DMS114 treated with DMSO at 0.1 percent for 48 hours (cell line): ENCODE measurements at regions not wholly inside any gene's neighbourhood (a gene's known extent, or its start where the extent isn't known, plus 50 kb on each side); places are given as distances from the start of the nearest gene placed in this dataset.
A peak's percentile ranks its signal among the peaks of the same experiment; 100 is the strongest.
"Not testable (repeated sequence)": the region's sequence is repeated elsewhere in the genome, so short reads cannot be mapped to it uniquely, and the experiment has no call there.

ENCODE experiments used
- DNase-seq: peaks from one replicate; lab custom pipeline; 2025; ENCODE audit not compliant: unreplicated experiment; lab: John Stamatoyannopoulos, UW

- DNase-seq, result no peak
Observed at GRCh38 chr6:156689656-156690055, 87.5 kb upstream of the ARID1B start.

- no peak for DNase-seq
Observed at GRCh38 chr6:156688620-156688971, 88.6 kb upstream of the ARID1B start.

GRCh38 chr6:156687789-156688619, 89.2 kb upstream of the ARID1B start:
- DNase-seq, result peak; percentile 21

- DNase-seq, result peak; percentile 35
Observed at GRCh38 chr6:156686995-156687788, 90.0 kb upstream of the ARID1B start.

- peak; percentile 35 for DNase-seq
Observed at GRCh38 chr6:156686301-156686994, 90.7 kb upstream of the ARID1B start.

- DNase-seq, result no peak
Observed at GRCh38 chr6:156685823-156686222, 91.4 kb upstream of the ARID1B start.

GRCh38 chr6:156683821-156684220, 93.4 kb upstream of the ARID1B start:
- DNase-seq, result no peak

- DNase-seq, result no peak
Observed at GRCh38 chr6:156676721-156677120, 100.5 kb upstream of the ARID1B start.

GRCh38 chr6:156674197-156674596, 103.0 kb upstream of the ARID1B start:
- DNase-seq, result no peak

GRCh38 chr6:156670097-156670496, 107.1 kb upstream of the ARID1B start:
- DNase-seq, result not testable (repeated sequence)

GRCh38 chr6:156662025-156662445, 115.1 kb upstream of the ARID1B start:
- no peak for DNase-seq

- no peak for DNase-seq
Observed at GRCh38 chr6:156660389-156660788, 116.8 kb upstream of the ARID1B start.

- DNase-seq, result no peak
Observed at GRCh38 chr6:156659822-156660198, 117.4 kb upstream of the ARID1B start.

GRCh38 chr6:156658966-156659821, 118.0 kb upstream of the ARID1B start:
- no peak for DNase-seq

- no peak for DNase-seq
Observed at GRCh38 chr6:156658186-156658965, 118.8 kb upstream of the ARID1B start.

GRCh38 chr6:156657296-156657695, 119.9 kb upstream of the ARID1B start:
- no peak for DNase-seq

- DNase-seq, result no peak
Observed at GRCh38 chr6:156654919-156655918, 122.0 kb upstream of the ARID1B start.

GRCh38 chr6:156652231-156652750, 124.9 kb upstream of the ARID1B start:
- DNase-seq, result no peak

- no peak for DNase-seq
Observed at GRCh38 chr6:156651486-156651885, 125.7 kb upstream of the ARID1B start.
